ENCODE measurements at regions not wholly inside any gene's neighbourhood (a gene's known extent, or its start where the extent isn't known, plus 50 kb on each side); places are given as distances from the start of the nearest gene placed in this dataset.

DNA sequence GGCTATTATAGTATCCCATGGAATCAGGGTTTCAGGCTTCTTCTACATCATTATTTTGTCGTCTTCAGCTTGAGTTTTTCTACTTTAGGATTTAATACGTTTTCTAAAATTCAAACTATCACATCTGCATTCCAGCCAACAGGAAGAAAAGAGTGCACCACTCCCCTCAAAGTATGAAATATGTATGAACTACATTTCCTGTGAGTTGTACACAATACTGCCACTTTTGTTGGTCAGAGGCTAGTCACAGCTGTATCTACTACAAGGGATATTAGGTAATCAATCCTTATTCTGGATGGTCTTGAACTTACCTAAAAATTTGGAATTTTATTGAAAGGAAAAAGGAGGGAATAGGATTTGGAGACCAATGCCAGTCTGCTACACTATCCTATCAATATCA lies 235.6 kb upstream of the TBX18 start:
- TF ChIP-seq, protein P1, sequence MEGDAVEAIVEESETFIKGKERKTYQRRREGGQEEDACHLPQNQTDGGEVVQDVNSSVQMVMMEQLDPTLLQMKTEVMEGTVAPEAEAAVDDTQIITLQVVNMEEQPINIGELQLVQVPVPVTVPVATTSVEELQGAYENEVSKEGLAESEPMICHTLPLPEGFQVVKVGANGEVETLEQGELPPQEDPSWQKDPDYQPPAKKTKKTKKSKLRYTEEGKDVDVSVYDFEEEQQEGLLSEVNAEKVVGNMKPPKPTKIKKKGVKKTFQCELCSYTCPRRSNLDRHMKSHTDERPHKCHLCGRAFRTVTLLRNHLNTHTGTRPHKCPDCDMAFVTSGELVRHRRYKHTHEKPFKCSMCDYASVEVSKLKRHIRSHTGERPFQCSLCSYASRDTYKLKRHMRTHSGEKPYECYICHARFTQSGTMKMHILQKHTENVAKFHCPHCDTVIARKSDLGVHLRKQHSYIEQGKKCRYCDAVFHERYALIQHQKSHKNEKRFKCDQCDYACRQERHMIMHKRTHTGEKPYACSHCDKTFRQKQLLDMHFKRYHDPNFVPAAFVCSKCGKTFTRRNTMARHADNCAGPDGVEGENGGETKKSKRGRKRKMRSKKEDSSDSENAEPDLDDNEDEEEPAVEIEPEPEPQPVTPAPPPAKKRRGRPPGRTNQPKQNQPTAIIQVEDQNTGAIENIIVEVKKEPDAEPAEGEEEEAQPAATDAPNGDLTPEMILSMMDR (IDR thresholded peaks at IDR 0.05): no peak
- TF ChIP-seq ETV6 (CRISPR knock-in tag; IDR thresholded peaks at IDR 0.05): no peak
- TF ChIP-seq SP1 (CRISPR knock-in tag; conservative IDR thresholded peaks at IDR 0.05): no peak
- TF ChIP-seq, protein P2, sequence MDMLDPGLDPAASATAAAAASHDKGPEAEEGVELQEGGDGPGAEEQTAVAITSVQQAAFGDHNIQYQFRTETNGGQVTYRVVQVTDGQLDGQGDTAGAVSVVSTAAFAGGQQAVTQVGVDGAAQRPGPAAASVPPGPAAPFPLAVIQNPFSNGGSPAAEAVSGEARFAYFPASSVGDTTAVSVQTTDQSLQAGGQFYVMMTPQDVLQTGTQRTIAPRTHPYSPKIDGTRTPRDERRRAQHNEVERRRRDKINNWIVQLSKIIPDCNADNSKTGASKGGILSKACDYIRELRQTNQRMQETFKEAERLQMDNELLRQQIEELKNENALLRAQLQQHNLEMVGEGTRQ (CRISPR knock-in tag; IDR thresholded peaks at IDR 0.05): no peak
- TF ChIP-seq, protein P3, sequence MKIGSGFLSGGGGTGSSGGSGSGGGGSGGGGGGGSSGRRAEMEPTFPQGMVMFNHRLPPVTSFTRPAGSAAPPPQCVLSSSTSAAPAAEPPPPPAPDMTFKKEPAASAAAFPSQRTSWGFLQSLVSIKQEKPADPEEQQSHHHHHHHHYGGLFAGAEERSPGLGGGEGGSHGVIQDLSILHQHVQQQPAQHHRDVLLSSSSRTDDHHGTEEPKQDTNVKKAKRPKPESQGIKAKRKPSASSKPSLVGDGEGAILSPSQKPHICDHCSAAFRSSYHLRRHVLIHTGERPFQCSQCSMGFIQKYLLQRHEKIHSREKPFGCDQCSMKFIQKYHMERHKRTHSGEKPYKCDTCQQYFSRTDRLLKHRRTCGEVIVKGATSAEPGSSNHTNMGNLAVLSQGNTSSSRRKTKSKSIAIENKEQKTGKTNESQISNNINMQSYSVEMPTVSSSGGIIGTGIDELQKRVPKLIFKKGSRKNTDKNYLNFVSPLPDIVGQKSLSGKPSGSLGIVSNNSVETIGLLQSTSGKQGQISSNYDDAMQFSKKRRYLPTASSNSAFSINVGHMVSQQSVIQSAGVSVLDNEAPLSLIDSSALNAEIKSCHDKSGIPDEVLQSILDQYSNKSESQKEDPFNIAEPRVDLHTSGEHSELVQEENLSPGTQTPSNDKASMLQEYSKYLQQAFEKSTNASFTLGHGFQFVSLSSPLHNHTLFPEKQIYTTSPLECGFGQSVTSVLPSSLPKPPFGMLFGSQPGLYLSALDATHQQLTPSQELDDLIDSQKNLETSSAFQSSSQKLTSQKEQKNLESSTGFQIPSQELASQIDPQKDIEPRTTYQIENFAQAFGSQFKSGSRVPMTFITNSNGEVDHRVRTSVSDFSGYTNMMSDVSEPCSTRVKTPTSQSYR (CRISPR knock-in tag; IDR thresholded peaks at IDR 0.05): no peak
- TF ChIP-seq, protein P4, sequence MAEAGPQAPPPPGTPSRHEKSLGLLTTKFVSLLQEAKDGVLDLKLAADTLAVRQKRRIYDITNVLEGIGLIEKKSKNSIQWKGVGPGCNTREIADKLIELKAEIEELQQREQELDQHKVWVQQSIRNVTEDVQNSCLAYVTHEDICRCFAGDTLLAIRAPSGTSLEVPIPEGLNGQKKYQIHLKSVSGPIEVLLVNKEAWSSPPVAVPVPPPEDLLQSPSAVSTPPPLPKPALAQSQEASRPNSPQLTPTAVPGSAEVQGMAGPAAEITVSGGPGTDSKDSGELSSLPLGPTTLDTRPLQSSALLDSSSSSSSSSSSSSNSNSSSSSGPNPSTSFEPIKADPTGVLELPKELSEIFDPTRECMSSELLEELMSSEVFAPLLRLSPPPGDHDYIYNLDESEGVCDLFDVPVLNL (CRISPR knock-in tag; IDR thresholded peaks at IDR 0.05; ENCODE audit: borderline replicate concordance, low read depth): no peak

Measured in WTC11 (cell line).